Tibial nerve (tissue), 4 donors: ENCODE measurements at regions not wholly inside any gene's neighbourhood (a gene's known extent, or its start where the extent isn't known, plus 50 kb on each side); places are given as distances from the start of the nearest gene placed in this dataset.

Experiments used
- EP300 ChIP-seq, 2 donors: sonication (generic); formaldehyde crosslinking; IDR thresholded peaks; one replicate each; pipeline ENCODE4 v1.6.1; 2017; ENCODE audit warnings: antibody characterized with exemption in 2 of 2, mild to moderate bottlenecking in 1 of 2
- POLR2A ChIP-seq, 2 donors: fragments of 450-650 bp; IDR thresholded peaks; one replicate each; pipeline ENCODE4 v1.6.1; 2017; ENCODE audit warnings: antibody characterized with exemption in 2 of 2, mild to moderate bottlenecking in 2 of 2, moderate library complexity in 2 of 2
- TF ChIP-seq, protein P1 (sequence below), 5 experiments: fragments of 200-600 bp in 3 of 5; fragments of 450-650 bp in 2 of 5; sonication (generic) in 3 of 5; IDR thresholded peaks; one replicate each; pipeline ENCODE4 v1.5.1; 2016 to 2019; ENCODE audit warnings: antibody characterized with exemption in 5 of 5, mild to moderate bottlenecking in 3 of 5, moderate library complexity in 2 of 5

DNA sequence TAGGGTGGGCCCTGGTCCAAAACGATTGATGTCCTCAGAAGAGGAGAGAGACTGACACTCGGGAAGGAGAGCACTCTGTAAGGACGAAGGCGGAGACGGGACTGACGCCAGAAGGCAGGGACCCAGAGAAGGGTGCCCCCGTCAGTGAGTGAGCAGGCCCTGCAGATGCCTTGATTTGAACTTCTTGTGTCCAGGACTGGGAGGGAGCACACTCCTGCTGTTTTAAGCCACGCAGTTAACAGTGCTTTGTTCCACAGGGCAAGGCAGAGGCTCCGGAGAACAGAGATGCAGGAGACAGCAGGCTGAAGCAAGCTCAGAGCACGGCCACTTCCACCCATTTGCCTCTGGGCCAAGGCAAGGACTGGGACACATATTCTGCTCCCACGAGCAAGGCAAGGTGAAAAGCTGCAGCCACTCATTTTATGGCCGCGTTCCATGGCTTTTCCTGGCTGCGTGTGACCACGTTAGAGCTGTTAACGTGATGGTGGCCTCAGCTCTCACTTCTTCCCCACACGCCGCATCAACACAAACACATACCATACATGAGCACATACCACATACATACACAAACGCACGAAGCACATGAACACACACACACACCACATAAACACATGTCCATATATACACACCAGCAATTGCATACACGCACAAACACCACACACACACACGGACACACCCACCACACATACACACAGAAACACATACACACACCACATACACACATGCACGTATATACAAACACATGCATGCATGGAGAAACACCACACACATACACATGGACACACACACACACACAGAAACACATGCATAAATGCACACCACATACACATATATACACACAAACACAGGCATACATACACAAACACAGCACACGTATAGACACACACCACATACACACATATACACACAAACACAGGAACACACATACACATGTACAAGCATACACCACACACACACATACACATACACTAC is 521.0 kb upstream of the MYT1L start:
- TF ChIP-seq, protein P1, sequence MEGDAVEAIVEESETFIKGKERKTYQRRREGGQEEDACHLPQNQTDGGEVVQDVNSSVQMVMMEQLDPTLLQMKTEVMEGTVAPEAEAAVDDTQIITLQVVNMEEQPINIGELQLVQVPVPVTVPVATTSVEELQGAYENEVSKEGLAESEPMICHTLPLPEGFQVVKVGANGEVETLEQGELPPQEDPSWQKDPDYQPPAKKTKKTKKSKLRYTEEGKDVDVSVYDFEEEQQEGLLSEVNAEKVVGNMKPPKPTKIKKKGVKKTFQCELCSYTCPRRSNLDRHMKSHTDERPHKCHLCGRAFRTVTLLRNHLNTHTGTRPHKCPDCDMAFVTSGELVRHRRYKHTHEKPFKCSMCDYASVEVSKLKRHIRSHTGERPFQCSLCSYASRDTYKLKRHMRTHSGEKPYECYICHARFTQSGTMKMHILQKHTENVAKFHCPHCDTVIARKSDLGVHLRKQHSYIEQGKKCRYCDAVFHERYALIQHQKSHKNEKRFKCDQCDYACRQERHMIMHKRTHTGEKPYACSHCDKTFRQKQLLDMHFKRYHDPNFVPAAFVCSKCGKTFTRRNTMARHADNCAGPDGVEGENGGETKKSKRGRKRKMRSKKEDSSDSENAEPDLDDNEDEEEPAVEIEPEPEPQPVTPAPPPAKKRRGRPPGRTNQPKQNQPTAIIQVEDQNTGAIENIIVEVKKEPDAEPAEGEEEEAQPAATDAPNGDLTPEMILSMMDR (IDR thresholded peaks at IDR 0.05), result no peak
- TF ChIP-seq EP300 (IDR thresholded peaks at IDR 0.05) (no peak), POLR2A (IDR thresholded peaks at IDR 0.05) (no peak)
